ENCODE measurements at regions not wholly inside any gene's neighbourhood (a gene's known extent, or its start where the extent isn't known, plus 50 kb on each side); places are given as distances from the start of the nearest gene placed in this dataset.

DNA sequence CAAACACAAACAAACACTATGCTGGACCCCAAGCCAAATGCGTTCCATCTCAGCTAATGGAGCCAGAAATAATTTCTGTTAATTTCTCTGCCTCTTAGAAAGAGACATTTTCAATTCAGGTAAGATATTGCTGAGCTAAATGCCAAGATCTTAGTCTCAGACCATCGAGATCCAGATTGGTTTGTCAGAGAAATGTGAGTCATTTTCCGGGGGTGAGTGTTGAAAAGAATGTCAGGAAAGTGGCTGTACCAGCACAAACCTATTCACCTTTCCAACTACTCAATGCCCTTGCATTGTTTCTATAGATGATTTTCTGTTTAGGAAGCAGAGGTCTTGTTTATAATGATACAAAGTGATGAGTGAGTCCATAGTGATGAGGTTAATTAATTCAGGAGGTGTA, 266.8 kb upstream of the TSHZ3 start:
- Histone ChIP-seq H3K27me3 (ENCODE audit: insufficient read depth, low read length) (no peaks in the 10 kb centered on the region), H3K4me1 (ENCODE audit: insufficient read depth, low read length) (no peaks in the 10 kb centered on the region), H3K36me3 (ENCODE audit: insufficient read depth, low read length) (no peaks in the 10 kb centered on the region), H3K27ac (ENCODE audit: low read depth, low read length) (no peak overlapping the region), H4K20me1 (ENCODE audit: insufficient read depth, low read length) (no peaks in the 10 kb centered on the region), H3K4me3 (ENCODE audit: insufficient read depth, low read length) (no peak overlapping the region), H3K79me2 (ENCODE audit: insufficient read depth, low read length) (no peaks in the 10 kb centered on the region), H3K4me2 (ENCODE audit: insufficient read depth, low read length) (no peak overlapping the region), H3K9me3 (ENCODE audit: low read depth, low read length) (no peaks in the 10 kb centered on the region), H2AFZ (ENCODE audit: low read length) (no peak overlapping the region)
- DNase-seq (ENCODE audit: insufficient read length, low spot score, missing footprints), result peak; percentile 22
- TF ChIP-seq, protein P1, sequence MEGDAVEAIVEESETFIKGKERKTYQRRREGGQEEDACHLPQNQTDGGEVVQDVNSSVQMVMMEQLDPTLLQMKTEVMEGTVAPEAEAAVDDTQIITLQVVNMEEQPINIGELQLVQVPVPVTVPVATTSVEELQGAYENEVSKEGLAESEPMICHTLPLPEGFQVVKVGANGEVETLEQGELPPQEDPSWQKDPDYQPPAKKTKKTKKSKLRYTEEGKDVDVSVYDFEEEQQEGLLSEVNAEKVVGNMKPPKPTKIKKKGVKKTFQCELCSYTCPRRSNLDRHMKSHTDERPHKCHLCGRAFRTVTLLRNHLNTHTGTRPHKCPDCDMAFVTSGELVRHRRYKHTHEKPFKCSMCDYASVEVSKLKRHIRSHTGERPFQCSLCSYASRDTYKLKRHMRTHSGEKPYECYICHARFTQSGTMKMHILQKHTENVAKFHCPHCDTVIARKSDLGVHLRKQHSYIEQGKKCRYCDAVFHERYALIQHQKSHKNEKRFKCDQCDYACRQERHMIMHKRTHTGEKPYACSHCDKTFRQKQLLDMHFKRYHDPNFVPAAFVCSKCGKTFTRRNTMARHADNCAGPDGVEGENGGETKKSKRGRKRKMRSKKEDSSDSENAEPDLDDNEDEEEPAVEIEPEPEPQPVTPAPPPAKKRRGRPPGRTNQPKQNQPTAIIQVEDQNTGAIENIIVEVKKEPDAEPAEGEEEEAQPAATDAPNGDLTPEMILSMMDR (IDR thresholded peaks at IDR 0.05; ENCODE audit: extremely low read depth, low read depth, low read length), result no peak

DNA sequence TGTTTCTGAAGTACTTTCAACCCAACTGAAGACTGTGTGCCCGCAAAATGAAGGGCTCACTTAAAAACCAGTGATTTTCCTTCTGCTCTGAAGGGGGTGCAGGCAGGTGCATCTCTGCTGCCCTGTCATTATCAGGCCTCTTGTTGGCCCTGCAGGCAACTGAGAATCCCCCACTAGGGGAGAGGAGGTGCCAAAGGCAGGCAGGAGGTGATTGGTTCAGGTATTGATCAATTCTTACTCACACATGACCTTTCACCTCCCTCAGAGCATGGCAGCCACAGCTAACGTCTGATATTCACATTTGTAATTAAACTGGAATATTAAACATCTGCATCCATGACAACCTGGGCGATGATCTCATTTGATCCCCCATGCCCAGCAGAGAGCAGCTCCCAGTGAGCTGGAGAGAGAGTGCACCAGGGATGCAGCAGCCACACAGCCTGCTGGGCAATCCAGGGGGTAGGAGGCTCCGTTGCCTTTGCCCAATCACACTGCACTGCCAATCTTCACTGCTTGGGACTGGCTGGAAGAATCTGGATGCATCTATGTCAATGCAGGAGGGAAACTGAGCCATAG, 267.9 kb upstream of the TSHZ3 start:
- H3K9me3 ChIP-seq (ENCODE audit: low read depth, low read length), result peaks cover 4% of the 10 kb centered on the region
- no peaks in the 10 kb centered on the region for H3K4me1 ChIP-seq (ENCODE audit: insufficient read depth, low read length)
- no peaks in the 10 kb centered on the region for H3K79me2 ChIP-seq (ENCODE audit: insufficient read depth, low read length)
- no peaks in the 10 kb centered on the region for H3K27me3 ChIP-seq (ENCODE audit: insufficient read depth, low read length)
- H3K27ac ChIP-seq (ENCODE audit: low read depth, low read length), result no peak overlapping the region
- DNase-seq (ENCODE audit: insufficient read length, low spot score, missing footprints), result no peak
- H3K4me2 ChIP-seq (ENCODE audit: insufficient read depth, low read length), result no peak overlapping the region
- TF ChIP-seq, protein P1 (IDR thresholded peaks at IDR 0.05; ENCODE audit: extremely low read depth, low read depth, low read length), result no peak
- no peak overlapping the region for H2AFZ ChIP-seq (ENCODE audit: low read length)
- no peaks in the 10 kb centered on the region for H3K36me3 ChIP-seq (ENCODE audit: insufficient read depth, low read length)
- H3K4me3 ChIP-seq (ENCODE audit: insufficient read depth, low read length), result no peak overlapping the region
- H4K20me1 ChIP-seq (ENCODE audit: insufficient read depth, low read length), result no peaks in the 10 kb centered on the region

DNA sequence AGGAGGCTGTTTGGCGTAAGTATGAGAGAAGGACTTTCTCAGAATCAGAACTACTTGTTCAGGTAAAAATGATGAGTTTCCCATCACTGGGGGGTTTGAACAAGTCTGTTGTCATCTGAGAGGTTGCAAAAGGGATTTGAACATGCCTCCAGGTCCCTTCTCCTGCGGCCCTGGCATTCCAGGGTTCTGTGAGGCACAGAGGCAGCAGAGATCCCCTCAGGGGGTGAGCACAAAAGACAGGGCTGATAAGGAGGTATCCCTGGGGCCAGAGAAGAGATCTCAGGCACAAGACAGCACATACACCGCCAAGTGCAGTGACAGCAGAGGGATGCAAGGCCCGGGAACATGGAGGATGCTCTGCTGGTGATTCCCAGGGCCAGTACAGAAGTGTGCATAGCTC, 275.8 kb upstream of the TSHZ3 start:
- Histone ChIP-seq H3K27me3 (ENCODE audit: insufficient read depth, low read length) (no peaks in the 10 kb centered on the region), H3K36me3 (ENCODE audit: insufficient read depth, low read length) (no peaks in the 10 kb centered on the region), H3K4me1 (ENCODE audit: insufficient read depth, low read length) (no peaks in the 10 kb centered on the region), H3K79me2 (ENCODE audit: insufficient read depth, low read length) (no peaks in the 10 kb centered on the region), H2AFZ (ENCODE audit: low read length) (no peak overlapping the region), H3K4me3 (ENCODE audit: insufficient read depth, low read length) (no peak overlapping the region), H3K9me3 (ENCODE audit: low read depth, low read length) (peaks cover 6% of the 10 kb centered on the region), H4K20me1 (ENCODE audit: insufficient read depth, low read length) (no peaks in the 10 kb centered on the region), H3K27ac (ENCODE audit: low read depth, low read length) (no peak overlapping the region), H3K4me2 (ENCODE audit: insufficient read depth, low read length) (no peak overlapping the region)
- TF ChIP-seq, protein P1 (IDR thresholded peaks at IDR 0.05; ENCODE audit: extremely low read depth, low read depth, low read length), result no peak
- DNase-seq (ENCODE audit: insufficient read length, low spot score, missing footprints), result no peak

DNA sequence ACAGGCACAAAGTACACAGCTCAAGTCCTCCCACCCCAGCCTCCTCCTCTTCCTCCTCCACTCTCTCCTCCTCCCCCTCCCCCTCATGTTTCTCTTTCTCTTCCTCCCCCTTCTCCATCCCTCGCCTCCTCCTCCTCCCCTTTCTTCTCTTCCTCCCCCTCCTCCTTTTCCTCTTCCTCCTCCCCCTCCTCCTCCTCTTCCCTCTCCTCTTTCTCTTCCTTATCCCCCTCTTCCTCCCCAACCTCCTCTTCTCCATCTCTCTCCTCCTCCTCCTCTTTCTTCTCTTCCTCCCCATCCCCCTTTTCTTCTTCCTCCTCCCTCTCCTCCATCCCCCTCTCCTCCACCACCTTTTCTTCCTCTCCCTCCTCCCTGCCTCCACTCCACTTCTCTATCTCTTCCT, 276.3 kb upstream of the TSHZ3 start:
- H3K79me2 ChIP-seq (ENCODE audit: insufficient read depth, low read length), result no peaks in the 10 kb centered on the region
- H3K9me3 ChIP-seq (ENCODE audit: low read depth, low read length), result peaks cover 6% of the 10 kb centered on the region
- no peak overlapping the region for H3K4me2 ChIP-seq (ENCODE audit: insufficient read depth, low read length)
- H3K27ac ChIP-seq (ENCODE audit: low read depth, low read length), result no peak overlapping the region
- no peaks in the 10 kb centered on the region for H3K27me3 ChIP-seq (ENCODE audit: insufficient read depth, low read length)
- no peak overlapping the region for H2AFZ ChIP-seq (ENCODE audit: low read length)
- no peak for DNase-seq (ENCODE audit: insufficient read length, low spot score, missing footprints)
- no peaks in the 10 kb centered on the region for H3K36me3 ChIP-seq (ENCODE audit: insufficient read depth, low read length)
- TF ChIP-seq, protein P1 (IDR thresholded peaks at IDR 0.05; ENCODE audit: extremely low read depth, low read depth, low read length), result no peak
- H3K4me1 ChIP-seq (ENCODE audit: insufficient read depth, low read length), result no peaks in the 10 kb centered on the region
- H4K20me1 ChIP-seq (ENCODE audit: insufficient read depth, low read length), result no peaks in the 10 kb centered on the region
- no peak overlapping the region for H3K4me3 ChIP-seq (ENCODE audit: insufficient read depth, low read length)

Measured in osteoblast (primary cell).